Liver (tissue), 8 donors: ENCODE measurements at regions not wholly inside any gene's neighbourhood (a gene's known extent, or its start where the extent isn't known, plus 50 kb on each side); places are given as distances from the start of the nearest gene placed in this dataset.

Source experiments
- DNase-seq: peaks from one replicate; pipeline ENCODE4 v3.0.0-alpha.2; 2017; ENCODE audit warnings: low spot score
- H3K27ac ChIP-seq, 2 donors: one replicate each; pipeline ENCODE4 v1.7.0; 2013; ENCODE audit warnings: inconsistent platforms in 2 of 2, low read length in 2 of 2, control low read depth in 1 of 2, low read depth in 1 of 2, mild to moderate bottlenecking in 1 of 2
- H3K27me3 ChIP-seq, 4 donors: one replicate each; pipeline versions ENCODE4 v1.6.1 to v1.7.0; 2013; ENCODE audit warnings: low read length in 3 of 4, inconsistent platforms in 1 of 4, mild to moderate bottlenecking in 1 of 4, moderate library complexity in 1 of 4; ENCODE audit not compliant: control insufficient read depth in 4 of 4, insufficient read depth in 4 of 4
- H3K36me3 ChIP-seq, 4 donors: one replicate each; pipeline versions ENCODE4 v1.6.1 to v1.7.0; 2013; ENCODE audit warnings: low read length in 3 of 4, mild to moderate bottlenecking in 3 of 4, low read depth in 1 of 4, moderate library complexity in 1 of 4; ENCODE audit not compliant: control insufficient read depth in 4 of 4, insufficient read depth in 3 of 4
- H3K4me1 ChIP-seq, 4 donors: one replicate each; pipeline versions ENCODE4 v1.6.1 to v1.7.0; 2013; ENCODE audit warnings: low read length in 3 of 4, mild to moderate bottlenecking in 3 of 4, moderate library complexity in 1 of 4; ENCODE audit not compliant: control insufficient read depth in 4 of 4, insufficient read depth in 4 of 4
- H3K4me3 ChIP-seq, 3 donors: one replicate each; pipeline versions ENCODE4 v1.6.1 to v1.7.0; 2013; ENCODE audit warnings: low read length in 3 of 3, control low read depth in 1 of 3, low read depth in 1 of 3, mild to moderate bottlenecking in 1 of 3
- H3K9ac ChIP-seq, 2 donors: one replicate each; pipeline ENCODE4 v1.7.0; 2013; ENCODE audit warnings: low read length in 2 of 2, mild to moderate bottlenecking in 2 of 2, moderate library complexity in 2 of 2, control low read depth in 1 of 2, low read depth in 1 of 2
- H3K9me3 ChIP-seq, 4 donors: one replicate each; pipeline versions ENCODE4 v1.6.1 to v1.7.0; 2013; ENCODE audit warnings: low read length in 3 of 4; ENCODE audit not compliant: control insufficient read depth in 4 of 4
- ATF3 ChIP-seq: IDR thresholded peaks from 2 replicates; pipeline ENCODE4 v1.6.1; 2016; ENCODE audit warnings: antibody characterized with exemption
- CTCF ChIP-seq: fragments of 150-350 bp; IDR thresholded peaks from 2 replicates; pipeline ENCODE4 v1.5.1; 2017; ENCODE audit warnings: improper control_type of control experiment, low read depth, low read length; ENCODE audit not compliant: missing input control
- EGR1 ChIP-seq, 2 donors: IDR thresholded peaks; 2 replicates each; pipeline ENCODE4 v1.6.1; 2016 to 2018; ENCODE audit warnings: antibody characterized with exemption in 2 of 2, low read depth in 2 of 2
- FOXA1 ChIP-seq: IDR thresholded peaks from 2 replicates; pipeline ENCODE4 v1.6.1; 2016; ENCODE audit warnings: antibody characterized with exemption
- FOXA2 ChIP-seq: IDR thresholded peaks from 2 replicates; pipeline ENCODE4 v1.6.1; 2016; ENCODE audit warnings: antibody characterized with exemption
- HNF4G ChIP-seq: IDR thresholded peaks from 2 replicates; pipeline ENCODE4 v1.6.1; 2016; ENCODE audit warnings: antibody characterized with exemption
- JUND ChIP-seq, 2 donors: IDR thresholded peaks; 2 replicates each; pipeline ENCODE4 v1.6.1; 2016; ENCODE audit warnings: antibody characterized with exemption in 2 of 2
- MAX ChIP-seq: IDR thresholded peaks from 2 replicates; pipeline ENCODE4 v1.6.1; 2016; ENCODE audit warnings: antibody characterized with exemption
- RAD21 ChIP-seq, 2 donors: IDR thresholded peaks; 2 replicates each; pipeline ENCODE4 v1.6.1; 2016; ENCODE audit warnings: antibody characterized with exemption in 2 of 2, mild to moderate bottlenecking in 2 of 2
- REST ChIP-seq: IDR thresholded peaks from 2 replicates; pipeline ENCODE4 v1.6.1; 2016; ENCODE audit warnings: antibody characterized with exemption, mild to moderate bottlenecking
- SP1 ChIP-seq: IDR thresholded peaks from 2 replicates; pipeline ENCODE4 v1.6.1; 2018; ENCODE audit warnings: antibody characterized with exemption, mild to moderate bottlenecking
- TAF1 ChIP-seq: conservative IDR thresholded peaks from 2 replicates; pipeline ENCODE4 v1.6.1; 2016; ENCODE audit warnings: antibody characterized with exemption, mild to moderate bottlenecking
- ZBTB33 ChIP-seq: IDR thresholded peaks from 2 replicates; pipeline ENCODE4 v1.6.1; 2016; ENCODE audit warnings: antibody characterized with exemption
- WGBS: extraction: QIAGEN DNeasy Blood & Tissue Kit; methylation state at CpG from one replicate; pipeline ENCODE4 v1.1.7; 2013; 5-methylcytosine and 5-hydroxymethylcytosine counted together
- donor health status: healthy.
- donor health status: healthy.
- donor health status: healthy.
- donor health status: healthy.
- donor health status: healthy.

- Histone ChIP-seq H3K27ac (no peak overlapping the region), H3K9me3 (no peaks in the 10 kb centered on the region), H3K27me3 (no peaks in the 10 kb centered on the region), H3K36me3 (no peaks in the 10 kb centered on the region), H3K9ac (no peak overlapping the region), H3K4me1 (no peaks in the 10 kb centered on the region), H3K4me3 (no peak overlapping the region)
- no peak for DNase-seq
- WGBS, result 66% methylated on average over 5 of the region's 5 CpGs
- TF ChIP-seq HNF4G, result no peak
- TF ChIP-seq CTCF, result no peak
- no peak for TF ChIP-seq TAF1
- TF ChIP-seq REST, result no peak
- TF ChIP-seq JUND (IDR thresholded peaks at IDR 0.05), result no peak
- no peak for TF ChIP-seq MAX
- TF ChIP-seq EGR1 (IDR thresholded peaks at IDR 0.05; ENCODE audit: low read depth in 2 of 2), result no peak
- no peak for TF ChIP-seq RAD21 (IDR thresholded peaks at IDR 0.05)
These were observed 684.1 kb downstream of the SEMA5A start for GRCh38 chr5:8861764-8862163.

GRCh38 chr5:8864053-8864452 is 681.8 kb downstream of the SEMA5A start:
- H3K27me3 ChIP-seq, result no peaks in the 10 kb centered on the region
- TF ChIP-seq ZBTB33, result no peak
- TF ChIP-seq RAD21 (IDR thresholded peaks at IDR 0.05), result peak in 1 of 2 donors; percentile 47
- H3K4me3 ChIP-seq, result no peak overlapping the region
- H3K4me1 ChIP-seq, result no peaks in the 10 kb centered on the region
- DNase-seq, result no peak
- H3K36me3 ChIP-seq, result no peaks in the 10 kb centered on the region
- WGBS, result 41% methylated on average over 4 of the region's 4 CpGs
- H3K27ac ChIP-seq, result no peak overlapping the region
- no peaks in the 10 kb centered on the region for H3K9me3 ChIP-seq
- no peak overlapping the region for H3K9ac ChIP-seq

- no peak overlapping the region for H3K27ac ChIP-seq
- H3K4me3 ChIP-seq, result no peak overlapping the region
- H3K9me3 ChIP-seq, result no peaks in the 10 kb centered on the region
- H3K9ac ChIP-seq, result no peak overlapping the region
- 36% methylated on average over 5 of the region's 5 CpGs for WGBS
- no peak for DNase-seq
- no peaks in the 10 kb centered on the region for H3K27me3 ChIP-seq
- H3K36me3 ChIP-seq, result no peaks in the 10 kb centered on the region
- TF ChIP-seq FOXA2 (no peak), REST (no peak), ZBTB33 (no peak), MAX (no peak), SP1 (no peak), FOXA1 (no peak), ATF3 (no peak), RAD21 (IDR thresholded peaks at IDR 0.05) (no peak)
- H3K4me1 ChIP-seq, result no peaks in the 10 kb centered on the region
These were observed 680.6 kb downstream of the SEMA5A start for GRCh38 chr5:8865266-8865665.
